HCT116 (cell line): ENCODE measurements at regions not wholly inside any gene's neighbourhood (a gene's known extent, or its start where the extent isn't known, plus 50 kb on each side); places are given as distances from the start of the nearest gene placed in this dataset.

ENCODE experiments used
- ATAC-seq: fragments of 200-7000 bp; cut with Tn5 transposase; 2 replicates; pipeline ENCODE4 v1.9.1; 2020; ENCODE audit warnings: mild to moderate bottlenecking, moderate library complexity
- BruUV-seq: library from RNA; stranded (reverse); fragments of 400-500 nt; replicated peaks from 2 replicates; lab custom pipeline; 2021; lab: Mats Ljungman, UMichigan
- CTCF ChIA-PET: fragments of 300-600 bp; sonication (Branson Sonifier 250); formaldehyde crosslinking; loops from one replicate; lab custom pipeline; 2021; ENCODE audit warnings: antibody characterized with exemption; lab: Charles Lee
- POLR2A ChIA-PET: fragments of 300-600, 350-600 bp; sonication (Branson Sonifier 250); formaldehyde crosslinking; loops from one replicate; lab custom pipeline; 2021; ENCODE audit warnings: antibody characterized with exemption; lab: Charles Lee
- RAD21 ChIA-PET, 2 experiments: fragments of 300-600 bp; sonication (Branson Sonifier 250); formaldehyde crosslinking; loops; one replicate each; lab custom pipeline; 2023; ENCODE audit warnings: low total read pairs in 2 of 2; ENCODE audit not compliant: uncharacterized antibody in 2 of 2, unreplicated experiment in 2 of 2, low non-redundant PET in 1 of 2; lab: Charles Lee
- DNase-seq: peaks from one replicate; pipeline ENCODE4 v3.0.0-alpha.2; 2010; ENCODE audit warnings: low read depth, low spot score
- H2AFZ ChIP-seq: fragments of 200-600 bp; shearing (Covaris generic), sonication (generic); 2 replicates; pipeline ENCODE4 v1.6.1; 2017; ENCODE audit warnings: low read depth, mixed run types, mixed read lengths, antibody characterized with exemption, low read length; ENCODE audit not compliant: poor library complexity, severe bottlenecking
- H3K27ac ChIP-seq: 2 replicates; pipeline ENCODE4 v1.5.1; 2012; ENCODE audit warnings: low read depth, low read length
- H3K27me3 ChIP-seq: fragments of 200-600 bp; sonication (generic); 2 replicates; pipeline ENCODE4 v1.6.1; 2016; ENCODE audit warnings: mixed run types, low read length, mixed read lengths; ENCODE audit not compliant: insufficient read depth
- H3K36me3 ChIP-seq, 2 experiments: fragments of 200-500 bp in 1 of 2; fragments of 200-600 bp in 1 of 2; sonication (Bioruptor generic) in 1 of 2; sonication (generic) in 1 of 2; 2 replicates each; pipeline versions ENCODE4 v1.5.1 to v1.6.1; 2014 to 2016; ENCODE audit warnings: low read length in 2 of 2, inconsistent platforms in 1 of 2, mixed read lengths in 1 of 2, mixed run types in 1 of 2; ENCODE audit not compliant: insufficient read depth in 2 of 2, control insufficient read depth in 1 of 2
- H3K4me1 ChIP-seq, 2 experiments: fragments of 200-600 bp in 1 of 2; sonication (generic) in 1 of 2; 2 replicates each; pipeline versions ENCODE4 v1.5.1 to v1.6.1; 2012 to 2017; ENCODE audit warnings: low read length in 2 of 2, inconsistent platforms in 1 of 2, mild to moderate bottlenecking in 1 of 2, mixed read lengths in 1 of 2, mixed run types in 1 of 2, moderate library complexity in 1 of 2; ENCODE audit not compliant: insufficient read depth in 2 of 2, control insufficient read depth in 1 of 2
- H3K4me2 ChIP-seq: fragments of 200-600 bp; sonication (generic); 2 replicates; pipeline ENCODE4 v1.6.1; 2017; ENCODE audit warnings: mixed run types, low read length, mixed read lengths
- H3K4me3 ChIP-seq, 2 experiments: fragments of 200-600 bp in 1 of 2; sonication (generic) in 1 of 2; replicated peaks in 1 of 2; 2 replicates each; pipeline ENCODE4 v1.5.1; 2011 to 2016; ENCODE audit warnings: low read length in 2 of 2, control low read depth in 1 of 2, low read depth in 1 of 2, mild to moderate bottlenecking in 1 of 2, mixed read lengths in 1 of 2, mixed run types in 1 of 2
- H3K79me2 ChIP-seq: fragments of 200-600 bp; sonication (generic); 2 replicates; pipeline ENCODE4 v1.6.1; 2017; ENCODE audit warnings: mild to moderate bottlenecking, mixed run types, low read length, moderate library complexity, mixed read lengths; ENCODE audit not compliant: insufficient read depth
- H3K9ac ChIP-seq: fragments of 200-600 bp; sonication (generic); 2 replicates; pipeline ENCODE4 v1.6.1; 2016; ENCODE audit warnings: low read length, mixed read lengths
- H3K9me2 ChIP-seq: fragments of 200-600 bp; sonication (generic), shearing (Covaris generic); 2 replicates; pipeline ENCODE4 v1.6.1; 2017; ENCODE audit warnings: mixed run types, mild to moderate bottlenecking, moderate library complexity; ENCODE audit not compliant: insufficient read depth
- H3K9me3 ChIP-seq, 2 experiments: fragments of 200-500 bp in 1 of 2; fragments of 200-600 bp in 1 of 2; sonication (Bioruptor generic) in 1 of 2; sonication (generic) in 1 of 2; 2 replicates each; pipeline ENCODE4 v1.6.1; 2014 to 2017; ENCODE audit warnings: low read length in 2 of 2, mixed read lengths in 2 of 2, inconsistent platforms in 1 of 2, low read depth in 1 of 2, mild to moderate bottlenecking in 1 of 2, mixed run types in 1 of 2, moderate library complexity in 1 of 2; ENCODE audit not compliant: control insufficient read depth in 1 of 2, insufficient read depth in 1 of 2
- H4K20me1 ChIP-seq: fragments of 200-600 bp; sonication (generic), shearing (Covaris generic); 2 replicates; pipeline ENCODE4 v1.6.1; 2017; ENCODE audit warnings: mixed run types, mild to moderate bottlenecking, moderate library complexity; ENCODE audit not compliant: insufficient read depth
- CBX3 ChIP-seq: IDR thresholded peaks from 2 replicates; pipeline ENCODE4 v1.6.1; 2012; ENCODE audit warnings: low read depth
- CEBPB ChIP-seq: IDR thresholded peaks from 2 replicates; pipeline ENCODE4 v1.6.1; 2012; ENCODE audit warnings: low read depth
- ELF1 ChIP-seq: IDR thresholded peaks from 2 replicates; pipeline ENCODE4 v1.6.1; 2012; ENCODE audit warnings: low read depth, borderline replicate concordance
- EZH2 ChIP-seq: fragments of 200-600 bp; sonication (generic); IDR thresholded peaks from 2 replicates; pipeline ENCODE4 v1.6.1; 2017; ENCODE audit warnings: antibody characterized with exemption, mixed run types
- EZH2phosphoT487 ChIP-seq: fragments of 200-600 bp; IDR thresholded peaks from 2 replicates; pipeline ENCODE4 v1.6.1; 2018; ENCODE audit warnings: antibody characterized with exemption, borderline replicate concordance
- POLR2A ChIP-seq: IDR thresholded peaks from 2 replicates; pipeline ENCODE4 v1.7.0; 2011; ENCODE audit warnings: borderline replicate concordance; ENCODE audit not compliant: insufficient read depth, insufficient read length; ENCODE audit errors: extremely low read depth
- POLR2AphosphoS5 ChIP-seq: IDR thresholded peaks from 2 replicates; pipeline ENCODE4 v1.6.1; 2011; ENCODE audit warnings: mild to moderate bottlenecking, low read depth, low read length, moderate library complexity
- RAD21 ChIP-seq: IDR thresholded peaks from 2 replicates; pipeline ENCODE4 v1.6.1; 2012; ENCODE audit warnings: low read depth, mild to moderate bottlenecking
- SIN3A ChIP-seq: IDR thresholded peaks from 2 replicates; pipeline ENCODE4 v1.6.1; 2012; ENCODE audit warnings: low read depth
- SP1 ChIP-seq: IDR thresholded peaks from 2 replicates; pipeline ENCODE4 v1.6.1; 2012; ENCODE audit warnings: low read depth
- SRF ChIP-seq: IDR thresholded peaks from 2 replicates; pipeline ENCODE4 v1.6.1; 2012; ENCODE audit warnings: low read depth
- ZFX ChIP-seq: fragments of 450-650 bp; IDR thresholded peaks from 2 replicates; pipeline ENCODE4 v1.6.1; 2017
- intact Hi-C: fragments of 100-400 bp; cut with micrococcal nuclease; formaldehyde crosslinking; loops from 2 replicates; pipeline ENCODE4 v1.10.0; 2022
- TF ChIP-seq, protein P1 (sequence below): IDR thresholded peaks from 2 replicates; pipeline ENCODE4 v1.6.1; 2012; ENCODE audit warnings: low read depth
- TF ChIP-seq, protein P2 (sequence below): IDR thresholded peaks from 2 replicates; pipeline ENCODE4 v1.6.1; 2012
- TF ChIP-seq, protein P3 (sequence below), 3 experiments: fragments of 200-600 bp in 1 of 3; sonication (generic) in 1 of 3; IDR thresholded peaks in 2 of 3; conservative IDR thresholded peaks in 1 of 3; 2 replicates each; pipeline ENCODE4 v1.5.1; 2012 to 2017; ENCODE audit warnings: low read depth in 2 of 3, low read length in 2 of 3, antibody characterized with exemption in 1 of 3, borderline replicate concordance in 1 of 3, control low read depth in 1 of 3, mild to moderate bottlenecking in 1 of 3, mixed read lengths in 1 of 3, mixed run types in 1 of 3, moderate library complexity in 1 of 3; ENCODE audit not compliant: insufficient read depth in 1 of 3
- TF ChIP-seq, protein P4 (sequence below): IDR thresholded peaks from 2 replicates; pipeline ENCODE4 v1.6.1; 2011; ENCODE audit warnings: mild to moderate bottlenecking, low read length, moderate library complexity; ENCODE audit not compliant: insufficient replicate concordance; ENCODE audit errors: extremely low read depth

DNA sequence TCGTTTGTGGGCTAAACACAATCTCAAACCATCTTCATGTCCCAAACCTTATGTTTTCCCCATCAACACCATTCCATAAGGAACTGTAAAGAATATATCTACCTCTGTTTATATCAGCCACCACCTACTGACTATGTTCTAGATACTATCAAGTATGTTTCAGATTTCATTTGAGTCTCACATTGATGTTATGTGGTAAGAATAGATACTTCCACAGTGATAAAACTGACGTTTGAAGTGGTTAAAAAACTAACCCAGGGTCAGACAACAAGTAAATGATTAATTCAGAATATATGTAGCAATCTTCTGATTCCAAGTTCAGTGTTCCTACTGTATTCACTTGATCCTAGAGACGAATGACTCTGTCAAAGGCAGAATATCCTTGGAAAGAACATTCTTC, 156.8 kb upstream of the RASGEF1B start:
- DNase-seq (no peak), ATAC-seq (no peak)
- no peak for TF ChIP-seq EZH2
- TF ChIP-seq ZFX, result no peak
- no peak for TF ChIP-seq CEBPB
- no peak for TF ChIP-seq SIN3A
- TF ChIP-seq SRF, result no peak
- no peak for TF ChIP-seq EZH2phosphoT487
- TF ChIP-seq POLR2AphosphoS5, result no peak
- no peak for TF ChIP-seq ELF1
- no peak for TF ChIP-seq RAD21
- TF ChIP-seq, protein P1, sequence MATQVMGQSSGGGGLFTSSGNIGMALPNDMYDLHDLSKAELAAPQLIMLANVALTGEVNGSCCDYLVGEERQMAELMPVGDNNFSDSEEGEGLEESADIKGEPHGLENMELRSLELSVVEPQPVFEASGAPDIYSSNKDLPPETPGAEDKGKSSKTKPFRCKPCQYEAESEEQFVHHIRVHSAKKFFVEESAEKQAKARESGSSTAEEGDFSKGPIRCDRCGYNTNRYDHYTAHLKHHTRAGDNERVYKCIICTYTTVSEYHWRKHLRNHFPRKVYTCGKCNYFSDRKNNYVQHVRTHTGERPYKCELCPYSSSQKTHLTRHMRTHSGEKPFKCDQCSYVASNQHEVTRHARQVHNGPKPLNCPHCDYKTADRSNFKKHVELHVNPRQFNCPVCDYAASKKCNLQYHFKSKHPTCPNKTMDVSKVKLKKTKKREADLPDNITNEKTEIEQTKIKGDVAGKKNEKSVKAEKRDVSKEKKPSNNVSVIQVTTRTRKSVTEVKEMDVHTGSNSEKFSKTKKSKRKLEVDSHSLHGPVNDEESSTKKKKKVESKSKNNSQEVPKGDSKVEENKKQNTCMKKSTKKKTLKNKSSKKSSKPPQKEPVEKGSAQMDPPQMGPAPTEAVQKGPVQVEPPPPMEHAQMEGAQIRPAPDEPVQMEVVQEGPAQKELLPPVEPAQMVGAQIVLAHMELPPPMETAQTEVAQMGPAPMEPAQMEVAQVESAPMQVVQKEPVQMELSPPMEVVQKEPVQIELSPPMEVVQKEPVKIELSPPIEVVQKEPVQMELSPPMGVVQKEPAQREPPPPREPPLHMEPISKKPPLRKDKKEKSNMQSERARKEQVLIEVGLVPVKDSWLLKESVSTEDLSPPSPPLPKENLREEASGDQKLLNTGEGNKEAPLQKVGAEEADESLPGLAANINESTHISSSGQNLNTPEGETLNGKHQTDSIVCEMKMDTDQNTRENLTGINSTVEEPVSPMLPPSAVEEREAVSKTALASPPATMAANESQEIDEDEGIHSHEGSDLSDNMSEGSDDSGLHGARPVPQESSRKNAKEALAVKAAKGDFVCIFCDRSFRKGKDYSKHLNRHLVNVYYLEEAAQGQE, result no peak
- TF ChIP-seq, protein P2, sequence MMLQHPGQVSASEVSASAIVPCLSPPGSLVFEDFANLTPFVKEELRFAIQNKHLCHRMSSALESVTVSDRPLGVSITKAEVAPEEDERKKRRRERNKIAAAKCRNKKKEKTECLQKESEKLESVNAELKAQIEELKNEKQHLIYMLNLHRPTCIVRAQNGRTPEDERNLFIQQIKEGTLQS, result no peak
- TF ChIP-seq POLR2A, result no peak
- TF ChIP-seq, protein P3, sequence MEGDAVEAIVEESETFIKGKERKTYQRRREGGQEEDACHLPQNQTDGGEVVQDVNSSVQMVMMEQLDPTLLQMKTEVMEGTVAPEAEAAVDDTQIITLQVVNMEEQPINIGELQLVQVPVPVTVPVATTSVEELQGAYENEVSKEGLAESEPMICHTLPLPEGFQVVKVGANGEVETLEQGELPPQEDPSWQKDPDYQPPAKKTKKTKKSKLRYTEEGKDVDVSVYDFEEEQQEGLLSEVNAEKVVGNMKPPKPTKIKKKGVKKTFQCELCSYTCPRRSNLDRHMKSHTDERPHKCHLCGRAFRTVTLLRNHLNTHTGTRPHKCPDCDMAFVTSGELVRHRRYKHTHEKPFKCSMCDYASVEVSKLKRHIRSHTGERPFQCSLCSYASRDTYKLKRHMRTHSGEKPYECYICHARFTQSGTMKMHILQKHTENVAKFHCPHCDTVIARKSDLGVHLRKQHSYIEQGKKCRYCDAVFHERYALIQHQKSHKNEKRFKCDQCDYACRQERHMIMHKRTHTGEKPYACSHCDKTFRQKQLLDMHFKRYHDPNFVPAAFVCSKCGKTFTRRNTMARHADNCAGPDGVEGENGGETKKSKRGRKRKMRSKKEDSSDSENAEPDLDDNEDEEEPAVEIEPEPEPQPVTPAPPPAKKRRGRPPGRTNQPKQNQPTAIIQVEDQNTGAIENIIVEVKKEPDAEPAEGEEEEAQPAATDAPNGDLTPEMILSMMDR (IDR thresholded peaks at IDR 0.05 in 2 of 3, conservative IDR thresholded peaks at IDR 0.05 in 1 of 3; ENCODE audit: borderline replicate concordance in 1 of 3, insufficient read depth in 1 of 3, low read depth in 2 of 3, low read length in 2 of 3), result no peak
- TF ChIP-seq CBX3, result no peak
- TF ChIP-seq, protein P4, sequence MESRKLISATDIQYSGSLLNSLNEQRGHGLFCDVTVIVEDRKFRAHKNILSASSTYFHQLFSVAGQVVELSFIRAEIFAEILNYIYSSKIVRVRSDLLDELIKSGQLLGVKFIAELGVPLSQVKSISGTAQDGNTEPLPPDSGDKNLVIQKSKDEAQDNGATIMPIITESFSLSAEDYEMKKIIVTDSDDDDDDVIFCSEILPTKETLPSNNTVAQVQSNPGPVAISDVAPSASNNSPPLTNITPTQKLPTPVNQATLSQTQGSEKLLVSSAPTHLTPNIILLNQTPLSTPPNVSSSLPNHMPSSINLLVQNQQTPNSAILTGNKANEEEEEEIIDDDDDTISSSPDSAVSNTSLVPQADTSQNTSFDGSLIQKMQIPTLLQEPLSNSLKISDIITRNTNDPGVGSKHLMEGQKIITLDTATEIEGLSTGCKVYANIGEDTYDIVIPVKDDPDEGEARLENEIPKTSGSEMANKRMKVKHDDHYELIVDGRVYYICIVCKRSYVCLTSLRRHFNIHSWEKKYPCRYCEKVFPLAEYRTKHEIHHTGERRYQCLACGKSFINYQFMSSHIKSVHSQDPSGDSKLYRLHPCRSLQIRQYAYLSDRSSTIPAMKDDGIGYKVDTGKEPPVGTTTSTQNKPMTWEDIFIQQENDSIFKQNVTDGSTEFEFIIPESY, result no peak
- no peak for TF ChIP-seq SP1
- no peak overlapping the region for H3K4me2 ChIP-seq
- no peaks in the 10 kb centered on the region for H3K9me3 ChIP-seq
- H3K4me1 ChIP-seq, result no peaks in the 10 kb centered on the region
- H3K9ac ChIP-seq, result no peak overlapping the region
- BruUV-seq, result no TSS peak
- peaks cover 5% of the 10 kb centered on the region; the same call in 1 of the 2 replicates for H3K27me3 ChIP-seq
- no peak overlapping the region for H3K27ac ChIP-seq
- H2AFZ ChIP-seq, result no peak overlapping the region
- no peaks in the 10 kb centered on the region for H3K36me3 ChIP-seq
- no peaks in the 10 kb centered on the region for H4K20me1 ChIP-seq
- H3K4me3 ChIP-seq, result no peak overlapping the region
- ChIA-PET POLR2A (no interaction called here), CTCF (no interaction called here), RAD21 (no interaction called here)
- no peaks in the 10 kb centered on the region for H3K9me2 ChIP-seq
- no peaks in the 10 kb centered on the region for H3K79me2 ChIP-seq
- intact Hi-C loops, result no loop called here
